ENCODE measurements at regions not wholly inside any gene's neighbourhood (a gene's known extent, or its start where the extent isn't known, plus 50 kb on each side); places are given as distances from the start of the nearest gene placed in this dataset.
A peak's percentile ranks its signal among the peaks of the same experiment; 100 is the strongest.
"Not testable (repeated sequence)": the region's sequence is repeated elsewhere in the genome, so short reads cannot be mapped to it uniquely, and the experiment has no call there.

DNA sequence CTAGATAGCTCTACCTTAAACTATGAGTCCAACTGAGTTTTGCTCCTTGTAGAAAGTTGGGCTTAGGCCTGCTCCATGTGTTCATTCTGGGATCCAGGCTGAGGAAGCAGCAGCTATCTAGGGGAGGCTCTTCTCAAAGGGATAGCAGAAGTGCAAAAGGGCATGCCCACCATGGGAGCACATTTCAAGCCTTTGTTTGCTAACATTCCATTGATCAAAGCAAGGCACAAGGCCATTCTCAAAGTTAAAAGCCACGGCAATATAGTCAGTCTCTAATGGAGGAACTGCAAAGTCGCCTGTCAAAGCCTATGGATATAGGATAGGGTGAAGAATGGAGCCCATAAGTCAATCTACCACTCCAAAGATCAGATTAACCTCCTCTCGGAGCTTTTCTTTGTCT is 488.1 kb upstream of the ARX start:
- DNase-seq = no peak

DNA sequence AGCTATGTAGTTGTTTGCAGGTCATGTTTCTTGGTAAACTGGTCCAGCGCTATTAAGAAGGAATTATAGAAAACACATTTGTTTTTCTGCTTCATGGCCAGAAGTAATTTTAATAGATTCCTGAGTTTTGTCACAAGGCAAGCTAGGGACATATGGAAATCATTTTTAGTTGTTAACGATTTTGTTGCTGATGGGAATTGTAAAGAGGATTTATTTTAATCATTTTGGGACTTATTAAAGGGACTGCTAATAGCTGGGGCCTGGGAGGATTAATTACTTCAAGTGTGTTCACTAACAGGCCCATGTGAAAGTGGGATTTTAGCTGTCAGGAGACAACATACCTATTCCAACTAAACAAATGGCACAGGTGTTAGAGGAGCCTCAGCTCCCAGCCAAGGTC is 492.0 kb upstream of the ARX start:
- no peak for DNase-seq

DNA sequence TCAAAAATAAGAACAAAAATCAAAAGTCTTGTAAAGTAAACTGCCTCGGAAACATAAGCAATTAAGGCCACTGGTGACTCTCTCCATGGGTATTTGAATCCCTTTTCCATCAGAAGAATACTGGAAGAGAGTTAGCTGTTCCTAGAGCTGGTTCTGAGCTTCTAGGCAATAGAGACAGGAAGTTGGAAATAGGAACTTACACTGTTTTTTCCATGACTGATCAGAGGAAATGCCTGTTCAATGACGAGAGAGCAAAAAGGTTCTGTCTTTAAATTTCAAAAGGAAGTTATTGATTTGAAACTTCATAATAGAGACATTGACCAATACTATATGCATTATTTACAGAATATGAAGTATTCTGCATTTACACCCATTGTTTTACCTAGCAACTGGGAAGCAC is 503.5 kb upstream of the ARX start:
- peak; percentile 83 for DNase-seq

DNA sequence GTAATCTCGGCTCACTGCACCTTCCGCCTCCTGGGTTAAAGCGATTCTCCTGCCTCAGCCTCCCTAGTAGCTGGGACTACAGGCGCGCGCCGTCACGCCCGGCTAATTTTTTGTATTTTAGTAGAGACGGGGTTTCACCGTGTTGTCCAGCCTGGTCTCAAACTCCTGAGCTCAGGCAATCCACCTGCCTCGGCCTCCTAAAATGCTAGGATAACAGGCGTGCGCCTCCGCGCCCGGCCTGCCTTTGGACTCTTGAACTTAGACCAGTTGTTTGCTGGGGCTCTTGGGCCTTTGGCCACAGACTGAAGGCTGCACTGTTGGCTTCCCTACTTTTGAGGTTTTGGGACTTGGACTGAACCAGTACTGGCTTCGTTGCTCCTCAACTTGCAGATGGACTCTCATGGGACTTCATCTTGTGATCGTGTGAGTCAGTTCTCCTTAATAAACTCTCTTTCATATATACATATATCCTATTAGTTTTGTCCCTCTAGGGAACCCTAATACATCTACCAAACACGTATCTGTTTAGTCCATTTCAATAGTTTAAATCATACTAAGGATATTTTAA is 506.8 kb upstream of the ARX start:
- DNase-seq = not testable (repeated sequence)

DNA sequence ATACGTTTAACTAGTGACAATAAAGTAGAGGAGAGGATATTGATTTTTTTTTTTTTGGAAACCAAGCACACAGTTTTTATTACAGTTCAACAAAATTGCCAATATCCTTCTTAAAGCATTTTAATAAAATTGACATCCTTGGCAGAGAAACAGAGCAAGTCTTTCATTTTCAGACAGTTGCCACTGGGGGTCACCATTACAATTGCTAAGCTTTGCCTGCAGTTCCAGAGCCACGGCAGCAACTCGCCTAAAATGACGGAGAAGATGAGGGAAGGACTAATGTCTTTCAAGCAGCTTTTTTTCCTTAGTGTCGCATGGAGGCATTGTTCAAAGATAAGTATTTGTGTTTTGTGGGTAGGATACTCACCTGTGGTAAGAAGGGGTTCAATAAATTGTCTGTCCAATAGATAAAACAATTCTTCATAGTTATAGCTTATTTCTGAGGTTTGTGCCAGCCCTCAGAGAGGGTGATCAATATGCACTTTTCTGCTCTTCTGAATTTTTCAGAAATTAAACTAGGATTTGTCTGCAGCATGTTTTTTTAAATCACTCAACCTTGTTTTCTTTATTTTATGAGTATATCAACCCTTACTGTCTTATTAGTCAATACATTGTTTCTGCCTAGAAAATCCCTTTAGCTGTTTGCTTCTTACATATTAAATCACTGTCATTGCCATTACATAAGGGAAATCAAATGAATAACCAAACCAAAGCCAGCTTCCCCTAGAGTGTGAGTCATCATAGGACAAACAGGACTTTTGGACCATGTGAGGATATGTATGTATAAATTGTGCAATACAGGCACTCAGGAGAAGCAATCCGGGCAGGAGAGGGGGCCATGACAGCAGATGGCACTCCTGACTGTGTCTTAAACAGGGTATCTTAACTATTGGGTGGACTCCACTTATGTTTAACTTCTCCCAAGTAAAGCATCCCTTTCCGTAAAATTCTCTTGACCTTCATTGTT is 508.1 kb upstream of the ARX start:
- peak; percentile 89 for DNase-seq

DNA sequence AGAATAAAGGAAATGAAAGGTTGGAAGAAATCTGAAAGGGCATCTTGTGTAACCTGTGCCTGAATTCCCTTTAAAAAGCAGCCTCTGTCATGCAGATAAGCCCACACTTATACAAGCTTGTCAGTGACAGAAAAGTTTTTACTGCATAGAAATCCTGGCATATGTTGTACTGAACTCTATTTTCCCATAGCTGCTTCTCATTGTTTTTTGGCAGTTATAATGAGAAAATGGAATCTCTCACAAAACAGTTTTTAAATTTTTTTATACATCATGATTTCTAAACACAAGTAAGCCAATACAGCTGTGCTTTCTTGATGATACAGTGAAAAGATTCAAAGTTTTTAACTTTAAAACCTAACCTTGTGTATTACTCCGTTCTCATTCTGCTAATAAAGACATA is 511.4 kb upstream of the ARX start:
- no peak for DNase-seq

DNA sequence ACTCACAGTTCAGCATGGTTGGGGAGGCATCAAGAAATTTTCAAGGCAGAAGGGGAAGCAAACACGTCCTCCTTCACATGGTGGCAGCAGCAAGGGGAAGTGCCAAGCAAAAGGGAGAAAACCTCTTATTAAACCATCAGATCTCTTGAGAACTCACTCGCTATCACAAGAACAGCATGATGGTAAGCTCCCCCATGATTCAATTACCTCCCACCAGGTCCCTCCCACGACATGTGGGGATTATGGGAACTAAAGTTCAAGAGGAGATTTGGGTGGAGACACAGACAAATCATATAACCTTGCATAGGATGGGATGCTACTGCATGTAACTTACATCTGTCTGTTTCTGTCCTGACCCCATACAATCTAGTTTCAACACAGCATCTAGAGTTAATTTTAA is 511.8 kb upstream of the ARX start:
- DNase-seq = no peak

DNA sequence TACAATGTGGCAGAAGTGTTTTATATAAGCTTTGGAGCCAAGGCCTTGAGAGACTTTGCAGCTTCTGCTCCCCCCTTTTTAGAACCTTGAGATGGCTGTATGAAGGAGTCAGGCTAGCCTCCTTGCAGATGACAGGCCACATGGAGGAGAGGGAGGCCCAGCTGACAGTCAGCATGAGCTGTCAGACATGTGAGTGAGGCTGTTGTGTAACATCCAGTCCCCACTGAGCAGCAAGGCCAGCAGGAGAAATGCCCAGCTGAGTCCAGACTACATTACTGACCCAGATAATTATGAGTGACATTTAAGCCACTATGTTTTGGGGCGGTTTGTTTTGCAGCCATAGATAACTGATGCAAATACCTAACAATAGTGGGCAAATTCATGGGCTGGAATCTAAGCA is 515.3 kb upstream of the ARX start:
- DNase-seq = no peak

DNA sequence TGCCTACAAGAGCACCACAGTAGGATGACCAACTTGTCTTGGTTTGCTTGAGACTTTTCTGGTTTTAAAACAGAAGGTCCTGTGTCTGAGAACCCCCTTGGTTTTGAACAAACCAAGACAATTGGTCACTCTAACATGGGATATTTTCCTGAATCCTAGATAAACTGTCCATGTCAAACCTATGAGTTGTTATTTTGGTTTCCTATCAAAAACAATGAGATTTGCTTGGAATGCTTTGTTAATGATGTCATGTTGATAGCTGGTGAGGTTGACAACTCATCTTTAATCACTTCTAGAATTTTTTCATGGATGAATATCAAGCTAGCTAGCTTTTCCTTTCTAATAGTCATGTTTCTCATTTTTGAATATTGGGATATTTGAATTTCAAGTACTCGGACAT is 518.3 kb upstream of the ARX start:
- DNase-seq = peak; percentile 38

DNA sequence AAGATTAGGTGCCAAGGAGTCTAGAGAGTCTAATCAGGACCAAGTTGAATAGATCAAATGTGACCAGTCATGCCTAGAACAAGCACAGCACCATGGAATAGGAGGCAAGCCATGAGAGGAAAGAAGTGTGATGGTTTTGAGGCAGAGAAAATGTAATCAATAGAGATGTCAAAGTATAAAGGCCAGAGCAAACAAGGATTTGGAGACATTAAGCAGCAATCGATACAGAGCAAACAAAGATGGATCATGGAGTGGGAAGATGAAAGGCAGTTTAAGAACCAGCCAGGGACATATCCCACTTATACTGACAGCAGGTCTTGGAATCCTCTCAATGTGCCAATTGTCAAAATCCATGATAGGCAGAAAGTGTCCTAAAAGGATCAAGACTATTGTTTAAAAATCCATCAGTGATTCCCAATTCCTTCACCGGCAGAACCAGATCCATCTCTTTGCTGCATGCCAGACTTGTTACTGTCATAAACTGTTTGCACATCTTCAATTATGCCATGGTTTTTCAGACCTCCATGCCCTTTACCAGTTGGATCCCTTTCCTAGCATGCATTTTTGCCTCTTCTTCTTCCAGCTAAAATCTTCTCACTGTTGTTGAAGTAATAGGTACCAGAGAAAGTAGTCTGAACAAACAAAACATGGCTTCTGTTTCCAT is 520.7 kb upstream of the ARX start:
- DNase-seq = no peak

DNA sequence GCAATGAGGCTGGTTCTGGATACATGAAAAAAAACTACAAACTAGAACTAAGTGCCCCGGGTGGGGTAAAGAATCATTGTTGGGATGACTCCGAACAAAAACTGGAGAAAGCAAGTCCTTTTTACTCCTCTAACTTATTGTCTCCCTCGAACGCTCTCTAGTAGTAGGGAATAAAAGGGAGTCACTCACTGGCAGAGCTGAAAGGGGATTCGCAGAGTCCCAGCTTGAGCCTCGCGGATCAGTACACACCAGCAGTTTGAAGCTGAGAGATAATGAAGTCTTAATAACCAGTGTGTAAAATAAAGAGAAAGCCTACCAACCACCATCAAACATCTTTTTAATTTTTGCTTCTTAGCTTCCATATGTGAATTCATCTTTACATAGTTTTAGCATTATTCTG is 521.9 kb upstream of the ARX start:
- no peak for DNase-seq

DNA sequence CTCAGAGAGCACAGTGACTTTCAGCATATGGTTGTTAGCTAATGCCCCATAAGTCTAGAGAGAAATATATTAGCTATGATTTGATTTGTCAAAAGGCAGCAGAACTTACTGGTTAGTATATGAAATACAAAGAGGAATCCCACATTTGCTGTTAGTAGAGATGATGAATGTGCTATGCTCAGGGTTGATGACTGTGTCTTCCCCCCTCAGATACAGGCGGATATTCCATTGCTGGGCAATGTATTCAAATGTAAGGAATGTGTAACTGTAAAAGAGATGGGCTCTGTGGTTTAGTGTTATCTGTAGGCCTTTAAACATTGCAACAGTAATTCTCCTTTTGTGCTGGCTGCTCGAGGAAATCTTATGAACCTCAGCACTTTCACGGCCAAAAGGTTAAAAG is 528.9 kb upstream of the ARX start:
- DNase-seq = no peak

DNA sequence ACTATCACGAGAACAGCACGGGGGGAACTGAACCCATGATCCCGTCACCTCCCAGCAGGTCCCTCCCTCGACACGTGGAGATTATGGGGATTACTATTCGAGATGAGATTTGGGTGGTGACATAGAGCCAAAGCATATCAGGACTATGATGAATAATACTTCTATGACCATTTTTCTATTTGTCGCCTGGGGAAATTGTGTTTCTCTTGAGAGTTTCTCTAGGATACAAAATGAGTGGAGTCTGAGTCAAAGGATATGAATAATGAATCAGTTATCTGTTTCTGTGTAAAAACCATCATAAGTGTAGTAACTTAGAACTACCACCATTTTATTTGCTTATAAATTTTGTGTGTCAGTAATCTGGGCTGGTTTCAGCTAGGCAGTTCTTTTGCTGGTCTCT is 533.0 kb upstream of the ARX start:
- peak; percentile 2 for DNase-seq

DNA sequence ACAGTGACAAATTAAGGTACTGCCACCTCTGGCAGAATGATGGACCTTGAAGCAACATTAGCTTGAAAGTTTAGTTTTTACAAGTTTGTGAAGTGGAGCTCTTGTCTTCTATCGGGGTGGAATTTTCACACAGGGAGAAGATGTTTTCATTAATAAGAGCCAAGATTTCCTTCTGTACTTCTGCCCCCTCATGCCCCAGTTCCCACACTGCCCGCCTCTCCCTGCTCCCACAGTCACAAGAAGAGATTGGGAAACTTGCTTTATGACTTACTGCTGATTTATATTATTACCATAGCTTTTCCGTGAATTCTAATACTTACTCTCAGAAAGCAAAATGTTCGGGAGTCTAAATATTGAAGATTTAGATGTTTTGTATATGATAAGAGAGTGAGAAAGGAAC is 539.8 kb upstream of the ARX start:
- no peak for DNase-seq

DNA sequence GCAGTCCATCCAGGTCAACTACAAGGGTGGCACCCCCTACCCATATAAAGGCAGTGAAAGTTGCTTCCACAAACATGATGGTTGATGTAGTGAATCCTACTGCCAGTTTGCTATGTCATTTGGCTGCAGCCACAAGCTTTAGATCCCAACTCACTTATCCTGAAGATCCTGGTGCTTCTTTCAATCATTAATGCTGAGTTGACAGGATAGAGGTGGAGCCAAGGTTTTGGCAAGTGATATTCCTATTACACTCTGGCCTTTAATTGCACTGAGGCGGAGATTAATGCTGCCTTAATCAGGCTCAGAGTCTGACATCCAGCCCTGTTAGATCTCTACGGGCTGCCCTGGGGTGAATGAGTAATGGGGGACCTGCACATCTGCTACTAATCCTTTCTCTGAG is 542.4 kb upstream of the ARX start:
- no peak for DNase-seq

DNA sequence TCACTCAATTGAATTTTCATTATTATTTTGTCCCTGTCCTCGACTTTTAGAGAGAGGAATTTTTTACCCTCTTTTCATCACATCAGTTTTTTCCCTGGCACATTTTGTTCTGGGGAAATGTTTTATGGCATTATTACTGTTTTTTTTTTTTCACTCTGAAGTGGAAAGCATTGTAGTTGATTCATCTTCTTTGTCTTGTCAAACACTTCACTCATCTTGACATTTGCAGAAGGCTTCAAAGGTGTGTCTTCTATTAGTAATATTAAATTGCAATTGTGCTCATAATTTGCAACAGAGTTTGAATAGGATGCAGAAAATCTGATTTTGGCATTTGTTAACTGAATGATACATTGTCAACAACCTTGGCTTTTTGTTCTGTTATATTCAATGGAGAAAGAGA is 545.4 kb upstream of the ARX start:
- DNase-seq = no peak

DNA sequence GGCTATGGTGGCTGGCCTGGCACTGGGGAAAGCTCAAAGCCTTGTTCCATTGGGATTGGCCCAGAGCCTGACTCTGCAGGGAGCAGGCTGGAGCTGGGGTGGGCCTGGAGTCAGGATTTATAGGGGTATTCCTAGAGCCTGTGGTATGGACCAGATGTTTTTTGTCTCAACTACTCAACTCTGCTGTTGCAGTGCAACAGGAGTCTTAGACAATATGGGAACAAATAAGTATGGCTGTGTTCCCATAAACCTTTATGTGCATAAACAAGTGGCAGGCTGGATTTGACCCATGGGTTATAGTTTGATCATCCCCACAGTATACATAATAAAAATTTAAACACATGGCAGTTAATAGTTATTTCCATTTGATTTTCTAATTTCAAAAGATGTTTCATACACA is 557.9 kb upstream of the ARX start:
- no peak for DNase-seq

DNA sequence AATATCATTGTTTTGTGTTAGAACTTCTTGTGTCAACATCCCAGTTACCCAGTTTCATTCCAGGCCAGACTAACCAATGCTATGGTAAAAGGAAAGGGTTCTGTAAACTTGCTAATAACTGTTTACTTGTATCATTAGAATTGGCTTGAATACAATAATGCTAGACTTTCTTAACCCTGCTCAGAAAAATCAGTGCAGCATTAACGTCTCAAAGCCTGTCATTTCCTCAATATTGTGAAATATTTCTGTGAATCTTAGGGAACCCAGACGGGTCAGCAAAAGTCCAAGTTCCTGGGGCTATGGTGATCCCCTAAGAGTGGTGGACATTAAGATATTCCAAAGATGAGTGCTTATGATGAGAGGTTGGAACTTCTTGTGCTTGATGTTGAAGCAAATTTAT is 541.2 kb upstream of the MAGEB18 start:
- no peak for DNase-seq

DNA sequence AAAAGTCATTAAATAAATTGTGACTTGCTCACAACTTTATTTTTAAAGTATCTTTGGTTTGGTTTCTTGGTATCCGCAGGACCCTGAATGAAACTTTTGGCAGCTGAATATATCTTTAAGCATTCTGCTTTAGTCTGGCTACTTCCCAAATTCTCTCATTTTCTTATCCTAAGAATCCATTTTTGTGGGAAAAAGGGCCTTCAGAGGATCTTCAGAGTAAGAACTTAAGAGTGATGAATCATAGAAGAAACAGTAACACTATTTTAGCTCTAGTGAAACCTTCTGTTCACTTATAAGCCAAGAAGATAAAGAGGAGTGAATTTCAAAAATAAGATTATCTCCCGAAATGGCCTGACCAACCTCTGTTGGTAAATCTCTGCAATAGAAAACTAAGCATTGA is 540.6 kb upstream of the MAGEB18 start:
- no peak for DNase-seq

DNA sequence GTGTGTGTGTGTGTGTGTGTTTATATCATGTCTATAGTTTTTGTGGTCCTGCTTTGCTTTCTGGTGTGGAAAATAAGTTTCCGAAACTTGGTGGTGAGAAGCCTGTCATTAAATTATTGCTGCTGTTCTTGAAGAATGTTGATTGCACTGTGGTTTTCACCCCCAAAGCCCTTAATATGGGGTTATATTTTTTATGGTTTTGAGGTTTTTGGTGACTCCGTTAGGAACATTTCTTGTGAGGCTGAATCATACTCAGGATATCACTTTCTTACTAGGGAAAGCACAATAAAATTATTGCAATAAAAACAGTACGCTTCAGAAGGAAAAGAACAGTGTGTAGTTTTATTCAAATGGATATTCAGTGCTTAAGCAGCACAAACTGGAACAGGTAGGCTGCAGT is 539.1 kb upstream of the MAGEB18 start:
- no peak for DNase-seq

DNA sequence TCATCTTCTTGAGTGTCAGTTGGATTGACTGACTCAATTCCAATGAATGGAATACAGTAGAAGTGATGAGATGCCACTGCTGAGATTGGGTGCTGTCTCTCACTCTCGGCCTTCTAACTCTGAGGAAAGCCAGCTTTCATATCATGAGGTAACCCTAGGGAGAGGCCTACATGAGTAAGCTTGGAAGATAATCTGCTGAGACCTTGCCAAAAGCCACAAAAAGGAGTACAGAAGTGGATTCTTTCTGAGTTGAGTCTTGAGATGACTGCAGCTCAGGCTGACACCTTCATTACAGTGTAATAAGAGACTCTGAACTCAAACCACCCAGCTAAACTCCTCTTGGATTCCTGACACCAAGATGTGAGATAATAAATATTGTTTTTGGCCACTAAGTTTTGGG is 537.4 kb upstream of the MAGEB18 start:
- DNase-seq = no peak

DNA sequence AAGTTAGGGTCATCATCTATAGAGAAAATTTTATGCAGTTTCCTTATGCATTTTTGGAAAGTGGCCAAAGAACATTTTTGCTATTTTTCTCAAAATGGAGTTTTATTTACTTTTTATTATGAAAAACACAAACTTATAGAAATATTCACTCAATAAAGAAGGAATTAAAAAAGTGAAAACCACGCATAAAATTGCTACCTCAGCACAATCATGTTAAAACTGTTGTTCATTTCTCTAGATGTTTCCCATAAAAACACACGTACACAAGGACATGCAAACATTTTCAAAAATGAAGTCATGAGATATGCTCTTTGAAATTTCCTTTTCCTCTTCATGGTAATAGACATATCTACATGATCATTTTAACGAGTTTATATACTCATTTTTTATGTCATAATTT is 536.8 kb upstream of the MAGEB18 start:
- DNase-seq = no peak

DNA sequence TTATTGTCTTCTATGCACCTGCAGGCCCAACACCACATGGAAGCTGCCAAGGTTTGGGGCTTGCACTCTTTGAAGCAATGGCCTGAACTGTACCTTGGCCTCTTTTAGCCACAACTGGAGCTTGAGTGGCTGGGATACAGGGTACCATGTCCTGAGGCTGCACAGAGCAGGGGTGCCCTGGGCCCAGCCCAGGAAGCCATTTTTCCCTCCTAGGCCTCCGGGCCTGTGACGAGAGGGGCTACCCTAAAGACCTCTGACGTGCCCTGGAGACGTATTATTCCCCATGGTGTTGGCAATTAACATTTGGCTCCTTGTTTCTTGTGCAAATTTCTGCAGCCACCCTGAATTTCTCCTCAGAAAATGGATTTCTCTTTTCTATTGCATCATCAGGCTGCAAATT is 519.9 kb upstream of the MAGEB18 start:
- no peak for DNase-seq

DNA sequence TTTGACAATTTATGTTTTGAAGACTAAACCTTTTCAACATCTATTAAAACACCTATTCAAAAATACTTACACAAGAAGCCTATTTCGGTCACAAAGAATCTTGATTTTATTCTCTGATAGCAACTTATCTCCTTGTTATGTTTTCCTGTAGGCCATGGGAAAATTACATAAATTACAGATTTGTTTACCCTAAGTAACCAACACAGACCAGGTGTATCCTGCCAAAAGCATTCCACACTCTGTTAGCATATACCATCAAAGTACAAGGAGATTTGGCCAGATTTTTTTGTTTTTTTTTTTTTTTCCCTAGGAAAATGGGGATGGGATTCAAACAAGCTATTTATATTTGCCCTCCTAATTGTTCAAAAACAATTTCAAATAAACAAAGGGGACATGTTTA is 497.9 kb upstream of the MAGEB18 start:
- peak; percentile 66 for DNase-seq
